OCI-LY1 (cell line): ENCODE measurements at regions not wholly inside any gene's neighbourhood (a gene's known extent, or its start where the extent isn't known, plus 50 kb on each side); places are given as distances from the start of the nearest gene placed in this dataset.

Experiments used
- H2AFZ ChIP-seq: fragments of 200-600 bp; sonication (generic), shearing (Covaris generic); 2 replicates; pipeline ENCODE4 v1.6.0; 2014; ENCODE audit warnings: antibody characterized with exemption, mild to moderate bottlenecking, low read length
- H3F3A ChIP-seq: fragments of 200-600 bp; sonication (generic), shearing (Covaris generic); 2 replicates; pipeline ENCODE4 v1.6.0; 2014; ENCODE audit warnings: mild to moderate bottlenecking, antibody characterized with exemption, low read length, moderate library complexity; ENCODE audit not compliant: insufficient read depth
- H3K27ac ChIP-seq: fragments of 200-600 bp; sonication (generic); 2 replicates; pipeline ENCODE4 v1.5.1; 2014; ENCODE audit warnings: low read length, mixed run types, mild to moderate bottlenecking, low read depth; ENCODE audit not compliant: poor library complexity, severe bottlenecking
- H3K27me3 ChIP-seq: fragments of 200-600 bp; sonication (generic); 2 replicates; pipeline ENCODE4 v1.6.0; 2014; ENCODE audit warnings: antibody characterized with exemption, mild to moderate bottlenecking, low read length, moderate library complexity; ENCODE audit not compliant: insufficient read depth
- H3K36me3 ChIP-seq: fragments of 200-600 bp; sonication (generic); 2 replicates; pipeline ENCODE4 v1.6.1; 2014; ENCODE audit warnings: mild to moderate bottlenecking, antibody characterized with exemption, low read length, moderate library complexity, mixed read lengths; ENCODE audit not compliant: insufficient read depth
- H3K4me1 ChIP-seq: fragments of 200-600 bp; sonication (generic); 2 replicates; pipeline ENCODE4 v1.5.1; 2014; ENCODE audit warnings: mild to moderate bottlenecking, low read length, moderate library complexity; ENCODE audit not compliant: insufficient read depth, severe bottlenecking
- H3K4me2 ChIP-seq: fragments of 200-600 bp; sonication (generic), shearing (Covaris generic); 2 replicates; pipeline ENCODE4 v1.6.1; 2014; ENCODE audit warnings: low read length
- H3K4me3 ChIP-seq: fragments of 200-600 bp; sonication (generic); 2 replicates; pipeline ENCODE4 v1.5.1; 2014; ENCODE audit warnings: low read length, low read depth, mild to moderate bottlenecking, mixed read lengths; ENCODE audit not compliant: poor library complexity, severe bottlenecking
- H3K79me2 ChIP-seq: fragments of 200-600 bp; shearing (Covaris generic); 2 replicates; pipeline ENCODE4 v1.6.1; 2016; ENCODE audit warnings: mixed run types, low read length, mixed read lengths; ENCODE audit not compliant: insufficient read depth
- H3K9ac ChIP-seq: fragments of 200-600 bp; sonication (generic), shearing (Covaris generic); 2 replicates; pipeline ENCODE4 v1.6.1; 2014; ENCODE audit warnings: mild to moderate bottlenecking, low read length, mixed read lengths
- H3K9me2 ChIP-seq: fragments of 200-600 bp; sonication (generic), shearing (Covaris generic); 2 replicates; pipeline ENCODE4 v1.6.1; 2014; ENCODE audit warnings: low read depth, mild to moderate bottlenecking, low read length, mixed read lengths
- H3K9me3 ChIP-seq: fragments of 200-600 bp; shearing (Covaris generic); 2 replicates; pipeline ENCODE4 v1.6.1; 2014; ENCODE audit warnings: low read length, mixed read lengths
- H4K20me1 ChIP-seq: fragments of 200-600 bp; sonication (generic), shearing (Covaris generic); 2 replicates; pipeline ENCODE4 v1.6.0; 2016; ENCODE audit warnings: mild to moderate bottlenecking, low read length; ENCODE audit not compliant: insufficient read depth
- CTCF ChIP-seq: fragments of 200-600 bp; sonication (generic), shearing (Covaris generic); IDR thresholded peaks from 2 replicates; pipeline ENCODE4 v1.5.1; 2017; ENCODE audit warnings: mild to moderate bottlenecking, antibody characterized with exemption, low read length, moderate library complexity, mixed read lengths
- EZH2 ChIP-seq: fragments of 200-600 bp; sonication (generic), shearing (Covaris generic); IDR thresholded peaks from 2 replicates; pipeline ENCODE4 v1.8.0; 2017; ENCODE audit warnings: borderline replicate concordance, mixed run types, mild to moderate bottlenecking, antibody characterized with exemption, low read length, moderate library complexity, mixed read lengths

DNA sequence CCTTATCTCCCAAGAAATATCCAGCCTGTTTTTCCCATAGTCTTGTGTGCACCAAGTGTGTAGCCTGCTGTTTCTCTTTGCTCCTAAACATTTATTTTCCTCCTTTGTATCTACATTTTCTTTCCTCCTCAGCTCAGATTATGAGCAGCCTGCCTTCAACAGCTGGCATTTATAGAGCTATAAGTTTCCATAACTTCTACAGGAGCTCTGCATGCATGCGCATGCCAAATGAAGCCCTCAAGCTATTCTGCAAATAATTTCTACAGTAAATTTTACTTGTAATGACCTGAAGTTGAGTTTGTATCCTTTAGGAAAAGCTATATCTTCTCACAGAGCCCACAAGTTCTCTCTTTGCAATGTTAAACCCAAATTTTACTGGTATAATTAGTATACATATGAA, 699.5 kb downstream of the CETN3 start:
- Histone ChIP-seq H3K4me3 (no peak overlapping the region), H3K79me2 (no peaks in the 10 kb centered on the region), H3F3A (no peaks in the 10 kb centered on the region), H3K9me3 (no peaks in the 10 kb centered on the region), H3K4me1 (no peaks in the 10 kb centered on the region), H3K27ac (no peak overlapping the region), H3K27me3 (no peaks in the 10 kb centered on the region), H3K9ac (no peak overlapping the region), H3K9me2 (no peaks in the 10 kb centered on the region), H2AFZ (no peak overlapping the region), H4K20me1 (no peaks in the 10 kb centered on the region), H3K4me2 (no peak overlapping the region), H3K36me3 (no peaks in the 10 kb centered on the region)
- TF ChIP-seq EZH2 = no peak
- no peak for TF ChIP-seq CTCF

- H3K9me2 ChIP-seq = no peaks in the 10 kb centered on the region
- no peaks in the 10 kb centered on the region for H3K79me2 ChIP-seq
- TF ChIP-seq EZH2 = no peak
- TF ChIP-seq CTCF = no peak
- H2AFZ ChIP-seq = no peak overlapping the region
- no peaks in the 10 kb centered on the region for H3K36me3 ChIP-seq
- no peak overlapping the region for H3K4me2 ChIP-seq
- H3F3A ChIP-seq = no peaks in the 10 kb centered on the region
- no peaks in the 10 kb centered on the region for H3K9me3 ChIP-seq
- H3K27me3 ChIP-seq = no peaks in the 10 kb centered on the region
- no peaks in the 10 kb centered on the region for H3K4me1 ChIP-seq
- no peak overlapping the region for H3K9ac ChIP-seq
- H4K20me1 ChIP-seq = no peaks in the 10 kb centered on the region
- H3K4me3 ChIP-seq = no peak overlapping the region
- no peak overlapping the region for H3K27ac ChIP-seq
Observed at GRCh38 chr5:89707891-89708290, 701.7 kb downstream of the CETN3 start.

GRCh38 chr5:89706731-89707130, 702.8 kb downstream of the CETN3 start:
- Histone ChIP-seq H4K20me1 (no peaks in the 10 kb centered on the region), H3K4me3 (no peak overlapping the region), H3K79me2 (no peaks in the 10 kb centered on the region), H3K9ac (no peak overlapping the region), H3F3A (no peaks in the 10 kb centered on the region), H3K4me2 (no peak overlapping the region), H3K27me3 (no peaks in the 10 kb centered on the region), H3K9me3 (no peaks in the 10 kb centered on the region), H2AFZ (no peak overlapping the region), H3K27ac (no peak overlapping the region), H3K36me3 (no peaks in the 10 kb centered on the region), H3K4me1 (no peaks in the 10 kb centered on the region), H3K9me2 (no peaks in the 10 kb centered on the region)
- TF ChIP-seq CTCF (no peak), EZH2 (no peak)
